GM19467 (cell line): ENCODE measurements at regions not wholly inside any gene's neighbourhood (a gene's known extent, or its start where the extent isn't known, plus 50 kb on each side); places are given as distances from the start of the nearest gene placed in this dataset.
"Not testable (repeated sequence)": the region's sequence is repeated elsewhere in the genome, so short reads cannot be mapped to it uniquely, and the experiment has no call there.

Experiments used
- ATAC-seq: cut with Tn5 transposase; IDR thresholded peaks from one replicate; pipeline ENCODE4 v1.9.1; 2021; ENCODE audit warnings: mild to moderate bottlenecking, moderate library complexity; ENCODE audit not compliant: unreplicated experiment

DNA sequence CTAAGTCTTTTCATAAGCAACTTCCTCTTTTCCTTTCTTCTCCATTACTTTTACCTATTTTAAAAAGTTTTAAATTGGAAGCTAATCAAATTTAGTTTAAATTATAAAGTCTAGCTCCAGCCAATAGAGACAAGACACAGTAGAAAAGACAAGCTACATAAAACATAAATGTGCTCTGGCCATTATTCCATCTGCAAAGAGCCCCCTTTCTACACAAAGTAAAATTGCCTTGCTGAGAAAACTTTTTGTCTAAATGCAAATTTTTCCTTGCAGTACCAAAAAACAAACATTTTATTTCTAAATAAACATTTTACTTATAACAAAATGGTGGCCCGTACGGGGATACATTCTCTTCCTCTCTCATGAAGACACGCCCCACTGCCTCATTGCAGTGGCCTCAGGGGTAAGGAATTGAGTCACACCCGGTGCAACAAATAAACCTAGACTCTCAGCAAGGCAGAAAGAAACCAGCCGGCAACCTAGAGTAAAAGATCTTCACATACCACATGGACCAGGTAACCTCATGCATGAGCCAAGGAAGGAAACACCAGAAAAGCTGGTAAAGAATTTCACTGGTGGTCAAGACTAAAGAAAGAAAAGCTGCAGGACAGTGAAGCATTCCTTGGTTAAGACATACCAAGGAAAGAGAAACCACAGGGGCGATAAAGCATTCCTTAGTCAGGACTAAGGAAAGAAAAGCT lies 71.6 kb upstream of the ZNF746 start:
- ATAC-seq = no peak

- ATAC-seq = no peak
Observed at GRCh38 chr7:149568218-149568617, 70.6 kb upstream of the ZNF746 start.

DNA sequence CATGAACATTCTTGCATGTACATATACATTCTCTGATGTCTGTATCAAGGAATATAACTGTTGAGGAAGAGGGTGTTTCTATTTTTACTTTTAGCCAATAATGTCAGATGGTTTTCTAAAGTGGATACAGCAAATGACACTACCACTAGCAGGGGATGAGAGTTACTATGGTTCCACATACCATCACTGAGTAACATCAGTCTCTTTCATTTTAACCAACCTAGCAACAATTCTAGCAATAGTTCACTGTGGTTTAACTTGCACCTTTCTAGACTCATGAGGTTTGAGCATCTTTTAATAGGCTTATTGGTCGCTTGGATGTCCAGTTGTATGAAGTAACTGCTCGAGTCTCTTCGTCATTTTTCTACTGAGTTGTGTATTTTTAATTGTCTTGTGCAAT lies 68.5 kb upstream of the ZNF746 start:
- ATAC-seq = no peak

DNA sequence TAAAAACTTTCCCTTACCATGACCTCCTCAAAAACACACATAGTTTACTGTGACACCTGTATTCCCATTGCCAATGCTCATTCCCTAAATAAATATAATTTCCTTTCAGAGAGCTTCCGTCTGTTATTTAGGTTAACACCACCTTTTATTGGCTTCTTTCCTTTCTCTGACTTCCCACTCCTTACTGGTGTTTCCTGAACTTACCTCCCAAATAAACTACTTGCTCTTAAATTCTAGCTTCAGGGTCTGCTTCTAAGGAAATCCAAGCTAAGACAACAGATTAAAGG lies 67.4 kb upstream of the ZNF746 start:
- no peak for ATAC-seq

DNA sequence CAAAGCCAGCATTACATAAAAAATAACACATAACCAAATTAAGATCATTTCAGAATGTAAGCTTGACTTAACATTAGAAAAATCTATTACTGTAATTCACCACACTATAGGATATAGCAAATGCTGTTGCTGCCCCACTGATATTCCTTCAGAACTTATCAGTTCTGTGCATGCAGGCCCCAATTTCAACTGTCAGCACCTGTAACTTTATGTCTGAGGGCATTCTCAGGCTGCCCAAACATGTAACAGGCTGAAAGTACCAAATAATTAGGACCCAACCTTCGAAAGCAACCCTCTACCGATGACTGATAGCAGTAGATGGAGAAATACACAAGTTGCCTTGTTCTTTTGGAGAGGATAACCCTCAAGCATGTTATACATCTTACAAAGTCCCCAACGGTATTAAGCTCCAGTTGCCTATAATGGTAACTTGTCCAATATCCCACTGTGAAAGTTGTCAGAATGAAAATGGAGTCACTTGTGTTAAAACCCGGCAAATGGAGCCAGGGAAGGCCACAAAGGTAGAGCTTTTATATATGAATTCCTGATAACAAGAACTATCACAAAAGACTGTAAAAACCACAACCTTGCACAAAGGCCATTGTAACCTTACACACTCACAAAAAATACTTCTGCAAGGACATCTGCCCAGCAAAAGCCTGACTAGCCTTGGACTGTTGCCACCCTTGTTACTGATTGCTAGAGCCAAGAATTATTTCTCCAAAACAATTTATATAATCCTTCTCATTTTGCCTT lies 66.9 kb upstream of the ZNF746 start:
- no peak for ATAC-seq

GRCh38 chr7:149562602-149563001 lies 65.0 kb upstream of the ZNF746 start:
- no peak for ATAC-seq

GRCh38 chr7:149561072-149561471 lies 63.5 kb upstream of the ZNF746 start:
- no peak for ATAC-seq

GRCh38 chr7:149559711-149560110 lies 62.1 kb upstream of the ZNF746 start:
- no peak for ATAC-seq

- no peak for ATAC-seq
Observed at GRCh38 chr7:149558149-149558861, 60.7 kb upstream of the ZNF746 start.

GRCh38 chr7:149556525-149556924 lies 58.9 kb upstream of the ZNF746 start:
- ATAC-seq = not testable (repeated sequence)

DNA sequence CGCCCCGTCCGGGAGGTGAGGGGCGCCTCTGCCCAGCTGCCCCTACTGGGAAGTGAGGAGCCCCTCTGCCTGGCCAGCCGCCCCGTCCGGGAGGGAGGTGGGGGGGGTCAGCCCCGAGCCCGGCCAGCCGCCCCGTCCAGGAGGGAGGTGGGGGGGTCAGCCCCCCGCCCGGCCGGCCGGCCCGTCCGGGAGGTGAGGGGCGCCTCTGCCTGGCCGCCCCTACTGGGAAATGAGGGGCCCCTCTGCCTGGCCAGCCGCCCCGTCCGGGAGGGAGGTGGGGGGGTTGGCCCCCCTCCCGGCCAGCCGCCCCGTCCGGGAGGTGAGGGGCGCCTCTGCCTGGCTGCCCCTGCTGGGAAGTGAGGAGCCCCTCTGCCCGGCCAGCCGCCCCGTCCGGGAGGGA lies 57.2 kb upstream of the ZNF746 start:
- not testable (repeated sequence) for ATAC-seq

DNA sequence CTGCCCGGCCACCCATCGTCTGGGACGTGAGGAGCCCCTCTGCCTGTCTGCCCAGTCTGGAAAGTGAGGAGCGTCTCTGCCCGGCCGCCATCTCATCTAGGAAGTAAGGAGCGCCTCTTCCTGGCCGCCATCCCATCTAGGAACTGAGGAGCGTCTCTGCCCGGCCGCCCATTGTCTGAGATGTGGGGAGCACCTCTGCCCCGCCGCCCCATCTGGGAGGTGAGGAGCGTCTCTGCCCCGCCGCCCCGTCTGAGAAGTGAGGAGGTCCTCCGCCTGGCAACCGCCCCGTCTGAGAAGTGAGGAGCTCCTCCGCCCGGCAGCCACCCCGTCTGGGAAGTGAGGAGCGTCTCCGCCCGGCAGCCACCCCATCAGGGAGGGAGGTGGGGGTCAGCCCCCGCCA lies 56.4 kb upstream of the ZNF746 start:
- ATAC-seq = not testable (repeated sequence)

GRCh38 chr7:149552799-149553198 lies 55.2 kb upstream of the ZNF746 start:
- no peak for ATAC-seq
